ENCODE measurements at regions not wholly inside any gene's neighbourhood (a gene's known extent, or its start where the extent isn't known, plus 50 kb on each side); places are given as distances from the start of the nearest gene placed in this dataset.
"Not testable (repeated sequence)": the region's sequence is repeated elsewhere in the genome, so short reads cannot be mapped to it uniquely, and the experiment has no call there.

GRCh38 chr3:75579981-75580782, 83.9 kb upstream of the FRG2C start:
- TF ChIP-seq RAD21 (IDR thresholded peaks at IDR 0.05; ENCODE audit: low read length) (peak; percentile 46), CTCF (IDR thresholded peaks at IDR 0.05) (peak; percentile 52)
- TF ChIP-seq GATA2 (CRISPR knock-in tag; IDR thresholded peaks at IDR 0.05); EP300 (IDR thresholded peaks at IDR 0.05; ENCODE audit: borderline replicate concordance in 1 of 2, low read depth in 1 of 2, low read length in 1 of 2); EZH2phosphoT487 (IDR thresholded peaks at IDR 0.05; ENCODE audit: borderline replicate concordance, low read depth): not testable (repeated sequence)
